Fibroblast of mammary gland (primary cell): ENCODE measurements at regions not wholly inside any gene's neighbourhood (a gene's known extent, or its start where the extent isn't known, plus 50 kb on each side); places are given as distances from the start of the nearest gene placed in this dataset.
"Not testable (repeated sequence)": the region's sequence is repeated elsewhere in the genome, so short reads cannot be mapped to it uniquely, and the experiment has no call there.

ENCODE experiments used
- DNase-seq: peaks from one replicate; pipeline ENCODE4 v3.0.0-alpha.2; 2010; ENCODE audit warnings: low read depth
- H3K4me3 ChIP-seq: 2 replicates; pipeline ENCODE4 v1.5.1; 2011; ENCODE audit warnings: low read depth, mild to moderate bottlenecking, low read length, moderate library complexity; ENCODE audit not compliant: control insufficient read depth
- CTCF ChIP-seq: conservative IDR thresholded peaks from 2 replicates; pipeline ENCODE4 v1.5.1; 2011; ENCODE audit warnings: low read depth, low read length, inconsistent platforms; ENCODE audit not compliant: control insufficient read depth, insufficient read depth

GRCh38 chr3:107218864-107219269, 158.4 kb upstream of the CCDC54 start:
- no peak for TF ChIP-seq CTCF
- no peak for DNase-seq

GRCh38 chr3:107220538-107220937, 156.7 kb upstream of the CCDC54 start:
- H3K4me3 ChIP-seq = no peak overlapping the region
- TF ChIP-seq CTCF = no peak
- no peak for DNase-seq

More at GRCh38 chr3:107218864-107219269, 158.4 kb upstream of the CCDC54 start:
- H3K4me3 ChIP-seq = no peak overlapping the region

- DNase-seq = no peak
- TF ChIP-seq CTCF = no peak
- no peak overlapping the region for H3K4me3 ChIP-seq
These were observed 155.4 kb upstream of the CCDC54 start for GRCh38 chr3:107221856-107222255.

GRCh38 chr3:107222907-107223306, 154.3 kb upstream of the CCDC54 start:
- TF ChIP-seq CTCF = no peak
- no peak overlapping the region for H3K4me3 ChIP-seq
- peak; percentile 78 for DNase-seq

GRCh38 chr3:107224026-107224596, 153.1 kb upstream of the CCDC54 start:
- TF ChIP-seq CTCF = no peak
- no peak overlapping the region for H3K4me3 ChIP-seq
- no peak for DNase-seq

- H3K4me3 ChIP-seq = no peak overlapping the region
- TF ChIP-seq CTCF = no peak
- DNase-seq = peak; percentile 64
These were observed 150.1 kb upstream of the CCDC54 start for GRCh38 chr3:107227091-107227490.

GRCh38 chr3:107233877-107234276, 143.4 kb upstream of the CCDC54 start:
- H3K4me3 ChIP-seq, DNase-seq: not testable (repeated sequence)
